ENCODE measurements at regions not wholly inside any gene's neighbourhood (a gene's known extent, or its start where the extent isn't known, plus 50 kb on each side); places are given as distances from the start of the nearest gene placed in this dataset.

DNA sequence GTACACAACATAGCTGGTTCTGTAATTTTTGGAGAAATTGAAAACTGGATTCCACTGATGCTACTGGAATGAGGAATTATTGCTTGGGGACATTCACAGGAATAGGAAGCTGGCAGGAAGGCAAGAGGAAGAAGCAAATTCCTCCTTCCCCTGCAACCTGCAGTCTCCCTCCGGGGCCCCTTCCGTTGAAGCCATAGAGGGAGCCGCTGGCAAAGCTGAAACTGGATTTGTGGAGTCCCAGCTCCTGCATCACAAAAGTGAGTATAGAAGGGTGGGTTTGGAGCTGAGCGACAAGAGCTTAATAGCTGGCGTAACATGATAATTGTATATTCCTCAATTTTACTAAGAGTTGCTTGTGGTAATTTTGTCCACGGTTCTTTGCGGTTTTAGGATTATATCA, 190.8 kb downstream of the ADRA2A start:
- no peak overlapping the region for H2BK120ac ChIP-seq (ENCODE audit: low read depth, low read length)
- H2BK5ac ChIP-seq (ENCODE audit: low read depth, low read length, poor library complexity, severe bottlenecking) = no peak overlapping the region
- no peak overlapping the region for H2AK9ac ChIP-seq (replicated peaks; ENCODE audit: low read depth, low read length, poor library complexity)
- H3K14ac ChIP-seq (replicated peaks; ENCODE audit: low read depth, low read length) = no peak overlapping the region
- POLR2A ChIA-PET (ENCODE audit: unreplicated experiment) = no interaction called here
- H3K4me3 ChIP-seq (ENCODE audit: insufficient read depth, low read depth, low read length) = no peak overlapping the region
- no peak overlapping the region for H3K4ac ChIP-seq (ENCODE audit: low read depth, low read length)
- no CpG with 5 or more reads among the region's 7 CpGs for WGBS, 2 experiments (ENCODE audit: extremely low coverage in 2 of 2, insufficient read length in 1 of 2)
- dilution Hi-C loops (cut with HindIII; ENCODE audit: low sequenced_read_pairs, unreplicated experiment) = no loop called here
- no peak for TF ChIP-seq RAD21 (IDR thresholded peaks at IDR 0.05; ENCODE audit: low read length)
- TF ChIP-seq MXI1 (IDR thresholded peaks at IDR 0.05; ENCODE audit: borderline replicate concordance, low read depth, low read length) = no peak
- no peak for TF ChIP-seq CHD1 (IDR thresholded peaks at IDR 0.05; ENCODE audit: low read depth, low read length)
- TF ChIP-seq, protein P1, sequence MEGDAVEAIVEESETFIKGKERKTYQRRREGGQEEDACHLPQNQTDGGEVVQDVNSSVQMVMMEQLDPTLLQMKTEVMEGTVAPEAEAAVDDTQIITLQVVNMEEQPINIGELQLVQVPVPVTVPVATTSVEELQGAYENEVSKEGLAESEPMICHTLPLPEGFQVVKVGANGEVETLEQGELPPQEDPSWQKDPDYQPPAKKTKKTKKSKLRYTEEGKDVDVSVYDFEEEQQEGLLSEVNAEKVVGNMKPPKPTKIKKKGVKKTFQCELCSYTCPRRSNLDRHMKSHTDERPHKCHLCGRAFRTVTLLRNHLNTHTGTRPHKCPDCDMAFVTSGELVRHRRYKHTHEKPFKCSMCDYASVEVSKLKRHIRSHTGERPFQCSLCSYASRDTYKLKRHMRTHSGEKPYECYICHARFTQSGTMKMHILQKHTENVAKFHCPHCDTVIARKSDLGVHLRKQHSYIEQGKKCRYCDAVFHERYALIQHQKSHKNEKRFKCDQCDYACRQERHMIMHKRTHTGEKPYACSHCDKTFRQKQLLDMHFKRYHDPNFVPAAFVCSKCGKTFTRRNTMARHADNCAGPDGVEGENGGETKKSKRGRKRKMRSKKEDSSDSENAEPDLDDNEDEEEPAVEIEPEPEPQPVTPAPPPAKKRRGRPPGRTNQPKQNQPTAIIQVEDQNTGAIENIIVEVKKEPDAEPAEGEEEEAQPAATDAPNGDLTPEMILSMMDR (conservative IDR thresholded peaks at IDR 0.05; ENCODE audit: low read depth, low read length) = no peak
- TF ChIP-seq USF2 (IDR thresholded peaks at IDR 0.05; ENCODE audit: low read depth, low read length) = no peak
- no peak for TF ChIP-seq MAZ (IDR thresholded peaks at IDR 0.05; ENCODE audit: borderline replicate concordance, low read depth, low read length)
- no peak for TF ChIP-seq ELK1 (IDR thresholded peaks at IDR 0.05; ENCODE audit: borderline replicate concordance, low read depth, low read length)
- no peak for TF ChIP-seq NFE2L2 (IDR thresholded peaks at IDR 0.05; ENCODE audit: low read depth, low read length)
- TF ChIP-seq RFX5 (IDR thresholded peaks at IDR 0.05; ENCODE audit: low read depth, low read length) = no peak
- no peak for TF ChIP-seq MAFK (IDR thresholded peaks at IDR 0.05; ENCODE audit: low read depth, low read length)
- no peak for TF ChIP-seq RCOR1 (IDR thresholded peaks at IDR 0.05; ENCODE audit: insufficient replicate concordance, low read length)
- no peak for TF ChIP-seq BHLHE40 (IDR thresholded peaks at IDR 0.05; ENCODE audit: low read depth, low read length)
- TF ChIP-seq CEBPB (IDR thresholded peaks at IDR 0.05; ENCODE audit: low read depth, low read length) = no peak
- no peak for TF ChIP-seq POLR2A (IDR thresholded peaks at IDR 0.05; ENCODE audit: low read depth, low read length)
- no peak for TF ChIP-seq FOS (IDR thresholded peaks at IDR 0.05; ENCODE audit: low read depth, low read length)
- no peak for TF ChIP-seq SMC3 (IDR thresholded peaks at IDR 0.05; ENCODE audit: low read depth, low read length)
- H3K56ac ChIP-seq (ENCODE audit: extremely low read depth, insufficient read depth, low read length) = no peak overlapping the region
- H2BK20ac ChIP-seq (ENCODE audit: low read depth, low read length) = no peak overlapping the region
- H3K27ac ChIP-seq (ENCODE audit: insufficient read depth, low read length) = no peak overlapping the region
- intact Hi-C loops (cut with micrococcal nuclease) = no loop called here
- no peak overlapping the region for H4K8ac ChIP-seq (ENCODE audit: low read depth in 2 of 2, low read length in 2 of 2)
- no peak overlapping the region for H3K18ac ChIP-seq (ENCODE audit: low read depth, low read length)
- H3K36me3 ChIP-seq (ENCODE audit: control insufficient read depth, insufficient read depth, low read length) = no peaks in the 10 kb centered on the region
- no peaks in the 10 kb centered on the region for H3K4me1 ChIP-seq (ENCODE audit: control insufficient read depth, insufficient read depth, low read length)
- H4K20me1 ChIP-seq (ENCODE audit: insufficient read depth, low read length) = no peaks in the 10 kb centered on the region
- CTCF ChIA-PET = interaction anchor here (0.5 kb wide), 1 partner anchor 60 kb away, joined by 3 read pairs; no protein-coding TSS in a partner anchor
- no peak overlapping the region for H4K91ac ChIP-seq (ENCODE audit: insufficient read depth, low read depth, low read length)
- H3K27me3 ChIP-seq (ENCODE audit: control insufficient read depth, insufficient read depth, low read length) = no peaks in the 10 kb centered on the region
- H3K23ac ChIP-seq (ENCODE audit: low read depth, low read length) = no peak overlapping the region
- no peak for DNase-seq
- peaks cover 8% of the 10 kb centered on the region for H3K9me3 ChIP-seq (ENCODE audit: control insufficient read depth, insufficient read depth, low read length)
- no peak for ATAC-seq (ENCODE audit: low read depth)
- H2AFZ ChIP-seq (replicated peaks; ENCODE audit: low read length, poor library complexity) = no peak overlapping the region
- H4K5ac ChIP-seq (ENCODE audit: low read depth, low read length) = no peak overlapping the region
- H3K4me2 ChIP-seq (ENCODE audit: low read depth, low read length) = no peak overlapping the region
- no peak overlapping the region for H2AK5ac ChIP-seq (ENCODE audit: low read depth, low read length)
- H3K9ac ChIP-seq (ENCODE audit: low read depth, low read length) = no peak overlapping the region
- no TSS peak for BruUV-seq (replicated peaks)
- H3K79me1 ChIP-seq (ENCODE audit: low read depth in 1 of 2, low read length in 2 of 2) = no peaks in the 10 kb centered on the region
- H3K9me1 ChIP-seq (ENCODE audit: insufficient read depth, low read length) = no peaks in the 10 kb centered on the region
- H2BK15ac ChIP-seq (ENCODE audit: low read depth, low read length) = no peak overlapping the region
- in situ Hi-C loops (cut with MboI; ENCODE audit: low sequenced_read_pairs) = no loop called here
